Keratinocyte (primary cell): ENCODE measurements at regions not wholly inside any gene's neighbourhood (a gene's known extent, or its start where the extent isn't known, plus 50 kb on each side); places are given as distances from the start of the nearest gene placed in this dataset.

Experiments used
- DNase-seq: peaks from one replicate; pipeline ENCODE4 v3.0.0-alpha.2; 2011; ENCODE audit warnings: low read depth, missing footprints, low spot score
- FAIRE-seq: peaks from 2 replicates; lab custom pipeline; 2011; peaks lifted over from hg19 to GRCh38; lab: Jason Lieb, UNC
- H2AFZ ChIP-seq: 2 replicates; pipeline ENCODE4 v1.6.0; 2012; ENCODE audit warnings: low read length, control low read depth, inconsistent platforms; ENCODE audit not compliant: control insufficient read depth
- H3K27ac ChIP-seq: 2 replicates; pipeline ENCODE4 v1.5.1; 2011; ENCODE audit warnings: low read length; ENCODE audit not compliant: control insufficient read depth, insufficient read depth
- H3K27me3 ChIP-seq: 3 replicates; pipeline ENCODE4 v1.6.0; 2011; ENCODE audit warnings: low read length; ENCODE audit not compliant: control insufficient read depth, insufficient read depth; ENCODE audit errors: extremely low read depth
- H3K36me3 ChIP-seq, 2 experiments: 2 replicates in 1 of 2; 3 replicates in 1 of 2; pipeline ENCODE4 v1.5.1; 2011; ENCODE audit warnings: low read length in 2 of 2, mild to moderate bottlenecking in 1 of 2; ENCODE audit not compliant: control insufficient read depth in 2 of 2, insufficient read depth in 2 of 2; ENCODE audit errors: extremely low read depth in 1 of 2
- H3K4me1 ChIP-seq: 3 replicates; pipeline ENCODE4 v1.5.1; 2011; ENCODE audit warnings: low read length; ENCODE audit not compliant: control insufficient read depth, insufficient read depth; ENCODE audit errors: extremely low read depth
- H3K4me2 ChIP-seq: 3 replicates; pipeline ENCODE4 v1.6.0; 2011; ENCODE audit warnings: low read depth, low read length; ENCODE audit not compliant: control insufficient read depth, insufficient read depth; ENCODE audit errors: extremely low read depth
- H3K4me3 ChIP-seq, 3 experiments: fragments of 200-600 bp in 1 of 3; sonication (generic) in 1 of 3; 2 replicates in 2 of 3; 3 replicates in 1 of 3; pipeline ENCODE4 v1.5.1; 2011 to 2016; ENCODE audit warnings: low read length in 3 of 3, mild to moderate bottlenecking in 3 of 3, control low read depth in 2 of 3, inconsistent platforms in 1 of 3, low read depth in 1 of 3, mixed read lengths in 1 of 3, mixed run types in 1 of 3, moderate library complexity in 1 of 3; ENCODE audit not compliant: control insufficient read depth in 2 of 3, insufficient read depth in 2 of 3; ENCODE audit errors: extremely low read depth in 1 of 3
- H3K79me2 ChIP-seq: 2 replicates; pipeline ENCODE4 v1.6.0; 2012; ENCODE audit warnings: low read length; ENCODE audit not compliant: control insufficient read depth, insufficient read depth
- H3K9ac ChIP-seq: 3 replicates; pipeline ENCODE4 v1.6.0; 2011; ENCODE audit warnings: low read length; ENCODE audit not compliant: control insufficient read depth, insufficient read depth; ENCODE audit errors: extremely low read depth
- H3K9me1 ChIP-seq: 3 replicates; pipeline ENCODE4 v1.6.0; 2011; ENCODE audit warnings: low read length; ENCODE audit not compliant: control insufficient read depth, insufficient read depth; ENCODE audit errors: extremely low read depth
- H3K9me3 ChIP-seq: 2 replicates; pipeline ENCODE4 v1.5.1; 2012; ENCODE audit warnings: low read depth, low read length; ENCODE audit not compliant: control insufficient read depth
- H4K20me1 ChIP-seq: 3 replicates; pipeline ENCODE4 v1.6.0; 2011; ENCODE audit warnings: low read length; ENCODE audit not compliant: control insufficient read depth, insufficient read depth; ENCODE audit errors: extremely low read depth
- EZH2 ChIP-seq: IDR thresholded peaks from one replicate; pipeline ENCODE4 v1.6.1; 2012; ENCODE audit warnings: inconsistent platforms, mild to moderate bottlenecking, low read length, moderate library complexity
- dilution Hi-C: fragments of 300-500 bp; cut with MboI; formaldehyde crosslinking; loops from one replicate; pipeline ENCODE4 v1.7.0; 2020; ENCODE audit warnings: low sequenced_read_pairs; ENCODE audit not compliant: extremely low pct_ligation_motif_present
- TF ChIP-seq, protein P1 (sequence below), 3 experiments: IDR thresholded peaks in 1 of 3; conservative IDR thresholded peaks in 1 of 3; optimal IDR thresholded peaks in 1 of 3; 2 replicates in 2 of 3; 3 replicates in 1 of 3; pipeline versions ENCODE3 to v1.5.1; 2011; ENCODE audit warnings: low read length in 3 of 3, mild to moderate bottlenecking in 3 of 3, moderate library complexity in 2 of 3, control low read depth in 1 of 3, inconsistent platforms in 1 of 3; ENCODE audit not compliant: insufficient read depth in 2 of 3; ENCODE audit errors: extremely low read depth in 1 of 3

DNA sequence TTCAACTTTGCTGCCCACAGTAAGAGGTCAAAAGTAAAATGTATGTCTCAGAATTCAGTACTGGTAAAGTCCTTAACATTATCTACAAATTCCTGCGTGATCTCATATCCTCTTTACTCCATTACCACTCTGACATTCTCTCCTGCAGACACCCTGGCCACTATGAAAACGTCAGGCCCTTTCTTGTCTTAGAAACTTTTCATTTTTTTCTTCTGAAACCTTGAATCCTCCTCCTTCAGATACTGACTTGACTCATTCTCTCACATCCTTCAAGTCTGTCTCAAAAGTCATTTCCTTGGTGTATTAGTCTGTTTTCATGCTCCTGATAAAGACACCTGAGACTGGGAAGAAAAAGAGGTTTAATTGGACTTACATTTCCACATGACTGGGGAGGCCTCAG lies 262.3 kb downstream of the POU4F1 start:
- dilution Hi-C loops: no loop called here
- Histone ChIP-seq H3K79me2 (no peaks in the 10 kb centered on the region), H3K9me3 (no peaks in the 10 kb centered on the region), H3K4me2 (no peak overlapping the region), H3K27ac (no peak overlapping the region), H2AFZ (no peak overlapping the region), H3K9ac (no peak overlapping the region), H3K27me3 (no peaks in the 10 kb centered on the region), H3K9me1 (no peaks in the 10 kb centered on the region), H3K4me3 (no peak overlapping the region), H3K36me3 (no peaks in the 10 kb centered on the region), H4K20me1 (no peaks in the 10 kb centered on the region), H3K4me1 (no peaks in the 10 kb centered on the region)
- no peak for DNase-seq
- FAIRE-seq: no peak
- TF ChIP-seq, protein P1, sequence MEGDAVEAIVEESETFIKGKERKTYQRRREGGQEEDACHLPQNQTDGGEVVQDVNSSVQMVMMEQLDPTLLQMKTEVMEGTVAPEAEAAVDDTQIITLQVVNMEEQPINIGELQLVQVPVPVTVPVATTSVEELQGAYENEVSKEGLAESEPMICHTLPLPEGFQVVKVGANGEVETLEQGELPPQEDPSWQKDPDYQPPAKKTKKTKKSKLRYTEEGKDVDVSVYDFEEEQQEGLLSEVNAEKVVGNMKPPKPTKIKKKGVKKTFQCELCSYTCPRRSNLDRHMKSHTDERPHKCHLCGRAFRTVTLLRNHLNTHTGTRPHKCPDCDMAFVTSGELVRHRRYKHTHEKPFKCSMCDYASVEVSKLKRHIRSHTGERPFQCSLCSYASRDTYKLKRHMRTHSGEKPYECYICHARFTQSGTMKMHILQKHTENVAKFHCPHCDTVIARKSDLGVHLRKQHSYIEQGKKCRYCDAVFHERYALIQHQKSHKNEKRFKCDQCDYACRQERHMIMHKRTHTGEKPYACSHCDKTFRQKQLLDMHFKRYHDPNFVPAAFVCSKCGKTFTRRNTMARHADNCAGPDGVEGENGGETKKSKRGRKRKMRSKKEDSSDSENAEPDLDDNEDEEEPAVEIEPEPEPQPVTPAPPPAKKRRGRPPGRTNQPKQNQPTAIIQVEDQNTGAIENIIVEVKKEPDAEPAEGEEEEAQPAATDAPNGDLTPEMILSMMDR (optimal IDR thresholded peaks at IDR 0.05 in 1 of 3, IDR thresholded peaks at IDR 0.05 in 1 of 3, conservative IDR thresholded peaks at IDR 0.05 in 1 of 3; ENCODE audit: extremely low read depth in 1 of 3, insufficient read depth in 2 of 3, low read length in 3 of 3): no peak
- no peak for TF ChIP-seq EZH2

DNA sequence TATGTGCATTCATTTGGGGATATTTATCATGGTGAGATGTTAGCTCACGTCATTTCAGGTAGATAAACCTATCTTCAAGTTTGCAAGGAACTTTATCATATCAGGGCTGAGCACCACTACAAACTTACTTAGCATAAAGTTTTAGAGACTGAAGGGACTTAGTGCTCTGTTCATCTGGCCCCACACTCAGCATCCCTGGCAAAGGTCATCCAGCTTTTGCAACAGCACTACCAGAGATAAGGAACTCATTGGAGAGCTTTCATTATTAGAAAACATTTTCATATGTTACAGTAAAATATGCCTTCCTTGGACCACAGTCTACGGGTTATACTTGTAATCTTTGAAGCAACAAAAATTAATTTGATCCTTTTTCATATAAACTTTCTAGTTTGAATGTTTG lies 263.4 kb downstream of the POU4F1 start:
- FAIRE-seq (no peak), DNase-seq (no peak)
- H3K27me3 ChIP-seq: no peaks in the 10 kb centered on the region
- no peaks in the 10 kb centered on the region for H3K79me2 ChIP-seq
- no peak for TF ChIP-seq EZH2
- TF ChIP-seq, protein P1 (optimal IDR thresholded peaks at IDR 0.05 in 1 of 3, IDR thresholded peaks at IDR 0.05 in 1 of 3, conservative IDR thresholded peaks at IDR 0.05 in 1 of 3; ENCODE audit: extremely low read depth in 1 of 3, insufficient read depth in 2 of 3, low read length in 3 of 3): no peak
- no peak overlapping the region for H3K4me2 ChIP-seq
- dilution Hi-C loops: no loop called here
- H4K20me1 ChIP-seq: no peaks in the 10 kb centered on the region
- no peaks in the 10 kb centered on the region for H3K9me1 ChIP-seq
- no peak overlapping the region for H3K9ac ChIP-seq
- H3K4me3 ChIP-seq: no peak overlapping the region
- no peaks in the 10 kb centered on the region for H3K9me3 ChIP-seq
- H3K36me3 ChIP-seq: no peaks in the 10 kb centered on the region
- H3K27ac ChIP-seq: no peak overlapping the region
- H2AFZ ChIP-seq: no peak overlapping the region
- no peaks in the 10 kb centered on the region for H3K4me1 ChIP-seq
